Progenitor cell of endocrine pancreas (in vitro differentiated cells): ENCODE measurements at regions not wholly inside any gene's neighbourhood (a gene's known extent, or its start where the extent isn't known, plus 50 kb on each side); places are given as distances from the start of the nearest gene placed in this dataset.

Experiments
- DNase-seq: peaks from one replicate; pipeline ENCODE4 v3.0.0; 2021; ENCODE audit warnings: low spot score; ENCODE audit not compliant: unreplicated experiment
- H3K27ac Mint-ChIP-seq: 2 replicates; pipeline ENCODE4 v1.8.0; 2021; ENCODE audit warnings: mild to moderate bottlenecking, moderate library complexity, mixed read lengths
- H3K27me3 Mint-ChIP-seq: 2 replicates; pipeline ENCODE4 v1.8.0; 2021; ENCODE audit warnings: mixed read lengths
- H3K36me3 Mint-ChIP-seq: 2 replicates; pipeline ENCODE4 v1.8.0; 2022; ENCODE audit warnings: mixed read lengths; ENCODE audit not compliant: insufficient read depth
- H3K4me1 Mint-ChIP-seq: 2 replicates; pipeline ENCODE4 v1.8.0; 2021; ENCODE audit warnings: low read depth, mixed read lengths
- H3K4me3 Mint-ChIP-seq: 2 replicates; pipeline ENCODE4 v1.8.0; 2021; ENCODE audit warnings: low read depth, mild to moderate bottlenecking, moderate library complexity, mixed read lengths
- H3K9me3 Mint-ChIP-seq: 2 replicates; pipeline ENCODE4 v1.8.0; 2021; ENCODE audit warnings: low read depth, mixed read lengths
- TF ChIP-seq, protein P1 (sequence below): fragments of 200-600 bp; sonication (generic); IDR thresholded peaks from one replicate; pipeline ENCODE4 v1.5.0; 2021; ENCODE audit warnings: antibody characterized with exemption, mild to moderate bottlenecking; ENCODE audit not compliant: unreplicated experiment

DNA sequence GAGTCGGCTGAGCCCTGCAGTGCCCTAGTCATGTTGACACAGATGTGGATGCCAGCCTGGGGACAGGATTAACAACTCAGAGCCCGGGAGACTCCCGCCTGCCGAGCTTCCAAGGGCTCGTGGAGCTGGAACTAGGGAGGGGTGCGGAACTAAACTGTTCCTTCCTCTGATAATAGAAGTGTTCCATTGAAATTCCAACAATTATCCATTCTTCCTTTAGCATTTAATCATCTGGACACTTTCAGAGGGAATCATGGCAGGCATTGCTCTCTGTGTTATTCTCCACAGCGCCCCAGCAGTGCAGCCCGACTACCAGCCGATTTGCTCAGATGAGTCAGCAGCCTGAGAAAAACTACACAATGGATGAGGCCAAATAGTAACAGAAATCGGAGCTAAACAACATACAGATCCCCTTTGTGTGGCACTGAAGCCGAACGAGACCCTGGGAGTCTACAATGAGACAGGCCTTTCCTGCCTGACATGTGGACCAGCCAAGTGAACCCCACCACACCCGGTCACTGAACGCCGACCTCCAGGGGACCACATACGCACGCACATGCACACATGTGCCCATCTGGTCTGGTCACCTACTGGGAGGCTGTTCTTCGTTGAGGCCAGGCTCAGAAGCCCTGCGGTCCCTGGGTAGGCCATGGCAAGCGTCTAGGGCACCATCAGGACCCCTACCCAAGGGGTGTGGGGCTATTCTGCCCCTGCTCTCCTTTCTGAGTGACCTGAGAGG, 238.4 kb upstream of the AFDN start:
- Mint-ChIP-seq H3K27me3 (no peaks in the 10 kb centered on the region), H3K9me3 (peaks cover 32% of the 10 kb centered on the region), H3K36me3 (peaks cover 3% of the 10 kb centered on the region), H3K27ac (peak overlapping the region; percentile 90), H3K4me1 (peaks cover 3% of the 10 kb centered on the region), H3K4me3 (no peak overlapping the region)
- TF ChIP-seq, protein P1, sequence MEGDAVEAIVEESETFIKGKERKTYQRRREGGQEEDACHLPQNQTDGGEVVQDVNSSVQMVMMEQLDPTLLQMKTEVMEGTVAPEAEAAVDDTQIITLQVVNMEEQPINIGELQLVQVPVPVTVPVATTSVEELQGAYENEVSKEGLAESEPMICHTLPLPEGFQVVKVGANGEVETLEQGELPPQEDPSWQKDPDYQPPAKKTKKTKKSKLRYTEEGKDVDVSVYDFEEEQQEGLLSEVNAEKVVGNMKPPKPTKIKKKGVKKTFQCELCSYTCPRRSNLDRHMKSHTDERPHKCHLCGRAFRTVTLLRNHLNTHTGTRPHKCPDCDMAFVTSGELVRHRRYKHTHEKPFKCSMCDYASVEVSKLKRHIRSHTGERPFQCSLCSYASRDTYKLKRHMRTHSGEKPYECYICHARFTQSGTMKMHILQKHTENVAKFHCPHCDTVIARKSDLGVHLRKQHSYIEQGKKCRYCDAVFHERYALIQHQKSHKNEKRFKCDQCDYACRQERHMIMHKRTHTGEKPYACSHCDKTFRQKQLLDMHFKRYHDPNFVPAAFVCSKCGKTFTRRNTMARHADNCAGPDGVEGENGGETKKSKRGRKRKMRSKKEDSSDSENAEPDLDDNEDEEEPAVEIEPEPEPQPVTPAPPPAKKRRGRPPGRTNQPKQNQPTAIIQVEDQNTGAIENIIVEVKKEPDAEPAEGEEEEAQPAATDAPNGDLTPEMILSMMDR: no peak
- no peak for DNase-seq

DNA sequence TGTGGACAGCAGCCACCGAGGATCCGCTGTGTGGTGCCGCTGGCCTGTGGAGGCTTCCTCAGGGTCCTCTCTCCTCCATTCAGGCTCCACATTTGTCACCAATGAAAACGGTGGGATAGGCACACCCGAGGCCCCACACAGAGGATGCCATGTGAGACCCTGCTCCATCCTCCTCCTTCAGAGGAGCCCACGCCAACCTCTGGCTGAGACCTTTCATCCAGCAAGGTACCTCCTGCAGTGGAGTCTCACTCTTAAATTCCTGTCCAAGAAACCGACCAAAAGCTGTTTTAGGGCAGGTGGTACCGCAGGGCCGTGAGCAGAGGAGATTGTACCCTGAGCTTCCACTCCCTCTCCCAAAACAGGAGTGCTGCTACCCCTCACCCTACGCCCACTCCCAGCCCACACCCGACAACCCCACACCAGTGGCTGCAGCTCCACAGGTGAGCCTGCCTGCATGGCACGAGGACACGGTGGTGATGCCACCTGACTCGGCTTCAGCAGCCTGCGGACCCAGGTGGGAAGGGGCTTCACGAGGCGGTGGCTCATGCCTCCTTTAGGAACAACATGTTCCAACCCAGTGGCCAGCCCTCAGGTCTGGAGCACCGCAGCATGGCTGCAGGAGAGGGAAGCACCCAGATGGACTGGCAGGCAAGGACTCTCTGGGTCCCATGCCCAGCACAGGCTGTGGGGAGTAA, 237.6 kb upstream of the AFDN start:
- Mint-ChIP-seq H3K27me3 (no peaks in the 10 kb centered on the region), H3K36me3 (peaks cover 3% of the 10 kb centered on the region), H3K27ac (no peak overlapping the region), H3K9me3 (peaks cover 32% of the 10 kb centered on the region), H3K4me3 (no peak overlapping the region), H3K4me1 (peaks cover 3% of the 10 kb centered on the region)
- DNase-seq: no peak
- TF ChIP-seq, protein P1: no peak

DNA sequence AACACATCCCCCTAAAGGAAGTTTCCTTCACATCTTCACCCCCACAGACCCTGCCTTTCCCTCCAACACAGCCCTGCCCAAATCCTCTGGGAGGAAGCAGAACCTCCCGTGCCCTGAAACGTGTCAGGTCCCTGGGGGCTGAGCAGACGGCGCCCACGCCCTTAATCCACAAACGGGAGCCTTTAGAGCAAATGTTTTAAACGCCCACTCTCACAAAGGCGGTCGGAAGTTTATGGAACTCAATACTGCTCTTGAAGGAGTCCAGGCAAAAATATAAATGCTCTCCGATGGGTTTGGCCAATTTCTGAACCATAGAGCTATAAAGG, 237.1 kb upstream of the AFDN start:
- no peak for DNase-seq
- H3K27ac Mint-ChIP-seq: no peak overlapping the region
- peaks cover 29% of the 10 kb centered on the region for H3K9me3 Mint-ChIP-seq

DNA sequence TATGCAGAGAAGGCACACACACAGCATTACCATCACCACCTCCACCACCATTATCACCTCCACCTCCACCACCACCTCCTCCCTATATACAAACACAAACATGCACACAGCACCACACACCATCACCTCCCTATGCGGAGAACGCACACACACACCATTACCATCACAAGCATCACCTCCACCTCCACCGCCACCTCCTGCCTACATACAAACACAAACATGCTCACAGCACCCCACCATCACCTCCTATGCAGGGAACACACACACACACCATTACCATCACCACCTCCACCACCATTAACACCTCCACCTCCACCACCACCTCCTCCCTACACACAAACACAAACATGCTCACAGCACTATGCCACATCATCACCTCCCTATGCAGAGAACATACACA, 236.5 kb upstream of the AFDN start:
- DNase-seq: no peak
- Mint-ChIP-seq H3K4me1 (peaks cover 3% of the 10 kb centered on the region), H3K27me3 (no peaks in the 10 kb centered on the region), H3K9me3 (peaks cover 24% of the 10 kb centered on the region), H3K27ac (no peak overlapping the region), H3K4me3 (no peak overlapping the region), H3K36me3 (peaks cover 2% of the 10 kb centered on the region)
- TF ChIP-seq, protein P1: no peak

More for the DNA sequence above, 237.1 kb upstream of the AFDN start:
- peaks cover 3% of the 10 kb centered on the region for H3K4me1 Mint-ChIP-seq
- H3K27me3 Mint-ChIP-seq: no peaks in the 10 kb centered on the region
- TF ChIP-seq, protein P1: no peak
- H3K36me3 Mint-ChIP-seq: peaks cover 3% of the 10 kb centered on the region
- H3K4me3 Mint-ChIP-seq: no peak overlapping the region
